HS-27A (cell line): ENCODE measurements at regions not wholly inside any gene's neighbourhood (a gene's known extent, or its start where the extent isn't known, plus 50 kb on each side); places are given as distances from the start of the nearest gene placed in this dataset.

Source experiments
- DNase-seq: peaks from one replicate; pipeline ENCODE4 v3.0.0-alpha.2; 2012; ENCODE audit warnings: low read depth, missing footprints

DNA sequence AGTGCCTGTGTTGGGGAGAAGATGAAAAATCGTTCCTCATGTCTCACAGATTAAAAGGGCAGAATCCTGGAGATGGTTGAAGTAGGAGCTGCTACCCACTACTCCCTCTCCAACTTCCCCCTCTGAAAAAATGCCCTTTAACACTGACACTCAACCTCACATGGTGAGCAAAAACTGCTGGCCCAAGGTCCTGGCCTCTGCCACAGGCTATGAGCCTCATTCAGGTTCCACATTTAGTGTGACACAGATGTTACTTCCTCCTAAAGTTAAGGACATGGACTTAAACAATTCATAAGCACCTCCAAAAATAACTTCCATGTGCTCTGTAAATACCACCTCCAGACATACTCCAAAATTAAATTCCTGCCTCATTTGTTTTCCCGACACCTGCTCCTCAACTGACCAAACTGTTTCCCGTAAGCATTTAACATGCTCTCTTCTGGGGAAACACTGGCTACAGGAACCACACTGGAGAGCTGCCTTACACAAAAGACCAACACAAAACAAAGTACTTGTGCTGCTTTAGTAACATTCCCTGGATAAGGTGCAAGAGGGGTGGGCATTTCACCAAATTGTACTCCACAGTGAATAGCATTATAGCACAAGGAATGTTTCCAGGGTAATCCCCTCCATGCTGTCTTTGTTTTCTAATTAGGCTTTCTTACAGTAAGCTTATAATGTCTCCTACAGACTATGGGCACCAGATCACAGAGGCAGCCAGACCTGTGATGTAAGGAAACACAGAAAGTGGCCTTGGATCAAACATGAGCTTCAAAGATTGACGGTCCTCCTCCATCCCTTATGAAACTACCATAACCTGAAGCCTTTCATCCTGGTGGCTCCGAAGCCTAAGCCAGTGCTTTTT is 57.0 kb downstream of the PHLDA1 start:
- no peak for DNase-seq

- DNase-seq, result no peak
Observed at GRCh38 chr12:75971253-75971652, 60.3 kb downstream of the PHLDA1 start.

- no peak for DNase-seq
Observed at GRCh38 chr12:75970310-75970709, 61.3 kb downstream of the PHLDA1 start.

- no peak for DNase-seq
Observed at GRCh38 chr12:75969768-75970167, 61.8 kb downstream of the PHLDA1 start.

GRCh38 chr12:75965661-75966060 is 65.9 kb downstream of the PHLDA1 start:
- no peak for DNase-seq

GRCh38 chr12:75964150-75964549 is 67.4 kb downstream of the PHLDA1 start:
- no peak for DNase-seq

- DNase-seq, result no peak
Observed at GRCh38 chr12:75961878-75962277, 69.7 kb downstream of the PHLDA1 start.

GRCh38 chr12:75960954-75961661 is 70.5 kb downstream of the PHLDA1 start:
- no peak for DNase-seq

- DNase-seq, result no peak
Observed at GRCh38 chr12:75960086-75960910, 71.3 kb downstream of the PHLDA1 start.

- DNase-seq, result no peak
Observed at GRCh38 chr12:75959506-75959905, 72.1 kb downstream of the PHLDA1 start.

- DNase-seq, result no peak
Observed at GRCh38 chr12:75959060-75959459, 72.5 kb downstream of the PHLDA1 start.

GRCh38 chr12:75955251-75955650 is 76.3 kb downstream of the PHLDA1 start:
- no peak for DNase-seq

- no peak for DNase-seq
Observed at GRCh38 chr12:75954749-75955148, 76.8 kb downstream of the PHLDA1 start.

GRCh38 chr12:75954041-75954440 is 77.5 kb downstream of the PHLDA1 start:
- DNase-seq, result peak; percentile 85

- no peak for DNase-seq
Observed at GRCh38 chr12:75953312-75953906, 78.2 kb downstream of the PHLDA1 start.

DNA sequence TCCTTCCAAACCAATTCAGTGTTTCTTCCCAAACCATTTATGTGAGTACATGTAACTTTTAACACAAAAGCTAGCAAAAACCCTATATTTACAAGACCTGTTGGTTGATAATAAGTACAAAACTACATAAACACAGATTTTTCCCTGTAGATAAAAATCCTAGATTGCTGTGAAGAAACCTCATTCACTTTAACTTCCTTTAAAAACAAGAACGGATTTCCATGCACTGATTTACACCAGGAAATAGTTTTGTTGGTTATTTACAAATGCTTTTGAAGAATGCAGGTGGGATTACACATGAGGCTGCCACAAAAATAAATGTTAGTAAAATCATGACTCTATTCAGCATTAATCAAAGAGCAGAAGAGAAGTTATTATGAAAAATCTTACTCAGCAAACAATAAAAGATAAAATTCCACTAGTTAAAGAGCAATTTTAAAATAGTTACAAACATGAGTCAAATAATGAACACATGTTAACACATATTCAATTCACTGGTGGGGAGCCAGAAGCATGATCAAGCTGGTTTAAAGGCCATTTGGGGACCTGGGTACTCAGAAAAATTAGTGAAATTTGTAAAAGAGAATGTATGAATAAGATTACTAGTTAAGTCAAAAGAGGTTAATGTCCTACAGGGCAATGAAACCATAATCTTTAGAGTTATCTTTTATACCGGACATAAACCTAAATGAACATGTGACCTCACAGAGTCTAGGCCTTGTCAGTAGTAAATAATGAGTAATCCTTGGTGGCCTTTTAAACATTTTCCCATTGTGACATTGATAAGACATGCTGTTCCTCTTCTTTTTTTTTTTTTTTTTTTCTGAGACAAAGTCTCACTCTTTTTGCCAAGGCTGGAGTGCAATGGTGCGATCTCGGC is 79.9 kb downstream of the PHLDA1 start:
- no peak for DNase-seq

DNA sequence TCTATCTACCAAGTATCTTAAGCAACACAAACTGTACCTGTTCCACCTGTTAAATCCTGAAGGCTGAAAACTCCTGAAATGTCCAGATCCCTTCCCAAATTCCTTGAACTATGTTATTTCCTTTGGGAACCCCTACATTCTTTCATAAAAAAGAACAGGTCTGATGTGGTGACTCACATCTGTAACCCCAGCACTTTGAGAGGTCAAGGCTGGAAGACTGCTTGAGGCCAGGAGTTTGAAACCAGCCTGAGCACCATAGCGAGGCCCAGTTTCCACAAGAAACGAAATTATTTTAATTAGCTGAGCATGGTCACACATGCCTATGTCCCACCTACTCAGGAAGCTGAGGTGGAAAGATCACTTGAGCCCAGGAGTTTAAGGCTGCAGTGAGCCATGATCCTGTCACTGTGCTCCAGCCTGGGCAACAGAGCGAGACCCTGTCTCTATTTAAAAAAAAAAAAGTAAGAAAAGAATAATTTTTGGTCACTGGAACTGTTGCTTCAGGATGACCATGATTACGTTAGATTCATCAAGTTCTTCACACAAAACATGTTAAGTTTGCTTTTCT is 84.3 kb downstream of the PHLDA1 start:
- no peak for DNase-seq

GRCh38 chr12:75945581-75945980 is 86.0 kb downstream of the PHLDA1 start:
- DNase-seq, result no peak

- no peak for DNase-seq
Observed at GRCh38 chr12:75944905-75945432, 86.6 kb downstream of the PHLDA1 start.

DNA sequence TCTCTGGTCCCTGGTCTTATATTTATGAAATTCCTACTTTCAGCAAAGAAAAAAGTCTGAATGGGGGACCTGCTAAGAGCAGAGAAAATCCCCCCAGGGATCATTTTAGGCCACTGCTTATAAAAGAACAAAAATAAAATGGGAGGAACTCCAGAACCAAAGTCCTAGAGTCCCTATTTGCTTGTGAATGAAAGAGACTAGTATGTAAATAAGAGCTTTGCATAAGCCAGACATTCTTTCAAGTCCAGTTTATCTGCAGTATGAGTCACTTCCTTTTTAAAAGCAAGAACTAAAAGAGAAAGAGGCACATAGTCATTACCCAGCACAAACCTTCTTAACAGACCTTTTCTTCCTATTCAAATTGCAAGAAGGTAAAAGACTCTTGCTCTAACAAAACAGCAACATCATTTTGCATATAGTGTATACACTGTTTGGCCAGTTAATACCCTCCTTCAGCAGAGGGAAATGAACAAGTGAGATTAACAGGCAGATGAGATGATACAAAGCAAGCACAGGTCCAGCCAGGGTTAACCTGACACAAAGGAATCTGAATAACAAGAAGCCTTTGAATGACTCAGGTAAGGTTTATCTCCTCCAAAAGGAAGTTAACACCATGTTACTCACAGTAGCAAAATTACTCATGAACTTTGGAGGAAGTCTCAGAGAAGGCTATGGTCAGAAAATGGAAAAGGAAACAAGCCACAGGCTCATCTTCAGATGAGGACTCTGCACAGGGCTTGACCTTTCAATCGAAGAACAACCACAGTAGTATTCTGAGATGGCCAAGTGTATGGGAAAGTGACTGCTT is 87.3 kb downstream of the PHLDA1 start:
- peak; percentile 73 for DNase-seq
